CD4-positive, alpha-beta T cell treated with Interleukin-6 at 100 ng/mL for 8 hours (primary cell): ENCODE measurements at regions not wholly inside any gene's neighbourhood (a gene's known extent, or its start where the extent isn't known, plus 50 kb on each side); places are given as distances from the start of the nearest gene placed in this dataset.
"Not testable (repeated sequence)": the region's sequence is repeated elsewhere in the genome, so short reads cannot be mapped to it uniquely, and the experiment has no call there.

Experiments
- DNase-seq: peaks from one replicate; pipeline ENCODE4 v3.0.0-alpha.2; 2020; ENCODE audit warnings: mixed read lengths, low spot score

DNA sequence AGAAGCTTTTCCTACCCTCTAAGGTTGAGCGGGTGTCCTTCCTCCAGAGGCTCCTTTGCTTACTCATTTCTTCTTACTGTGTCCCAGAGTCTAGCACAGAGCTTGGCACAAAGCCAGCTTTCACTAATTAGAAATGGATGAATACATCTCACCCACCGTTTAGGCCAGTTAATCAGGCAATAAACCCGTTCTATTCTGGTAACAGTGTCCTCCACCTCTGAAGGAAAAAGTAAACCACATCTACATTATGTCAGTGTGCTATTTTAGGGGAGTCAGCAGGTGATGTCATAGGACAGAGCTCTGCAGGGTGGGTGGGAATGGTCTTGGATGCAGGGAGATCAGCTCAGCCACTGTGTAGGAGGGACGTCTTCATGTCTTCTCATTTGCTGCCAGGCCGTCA lies 109.2 kb downstream of the OSTF1 start:
- no peak for DNase-seq

GRCh38 chr9:75198436-75198835 lies 110.1 kb downstream of the OSTF1 start:
- no peak for DNase-seq

- DNase-seq: peak; percentile 25
These were observed 112.7 kb downstream of the OSTF1 start for GRCh38 chr9:75200892-75201470.

- no peak for DNase-seq
These were observed 113.3 kb downstream of the OSTF1 start for GRCh38 chr9:75201480-75202209.

GRCh38 chr9:75207997-75208396 lies 119.7 kb downstream of the OSTF1 start:
- DNase-seq: not testable (repeated sequence)

DNA sequence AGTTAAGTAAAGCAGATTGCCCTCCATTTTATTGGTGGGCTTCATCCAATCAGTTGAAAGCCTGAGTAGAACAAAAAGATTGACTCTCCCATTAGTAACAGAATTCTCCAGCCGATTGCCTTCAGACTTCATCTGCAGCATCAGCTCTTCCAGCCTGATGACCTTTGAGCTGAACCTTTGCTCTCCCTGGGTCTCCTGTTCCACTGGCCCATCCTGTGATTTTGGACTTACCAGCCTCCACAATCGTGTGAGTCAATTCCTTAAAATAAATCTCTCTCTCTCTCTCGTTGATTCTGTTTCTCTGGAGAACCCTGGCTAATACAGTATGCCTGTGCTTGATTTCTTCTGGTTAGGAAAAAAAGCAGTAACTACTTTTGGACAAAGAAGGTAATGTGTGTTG lies 121.9 kb downstream of the OSTF1 start:
- DNase-seq: no peak

- DNase-seq: no peak
These were observed 125.5 kb downstream of the OSTF1 start for GRCh38 chr9:75213765-75214164.

DNA sequence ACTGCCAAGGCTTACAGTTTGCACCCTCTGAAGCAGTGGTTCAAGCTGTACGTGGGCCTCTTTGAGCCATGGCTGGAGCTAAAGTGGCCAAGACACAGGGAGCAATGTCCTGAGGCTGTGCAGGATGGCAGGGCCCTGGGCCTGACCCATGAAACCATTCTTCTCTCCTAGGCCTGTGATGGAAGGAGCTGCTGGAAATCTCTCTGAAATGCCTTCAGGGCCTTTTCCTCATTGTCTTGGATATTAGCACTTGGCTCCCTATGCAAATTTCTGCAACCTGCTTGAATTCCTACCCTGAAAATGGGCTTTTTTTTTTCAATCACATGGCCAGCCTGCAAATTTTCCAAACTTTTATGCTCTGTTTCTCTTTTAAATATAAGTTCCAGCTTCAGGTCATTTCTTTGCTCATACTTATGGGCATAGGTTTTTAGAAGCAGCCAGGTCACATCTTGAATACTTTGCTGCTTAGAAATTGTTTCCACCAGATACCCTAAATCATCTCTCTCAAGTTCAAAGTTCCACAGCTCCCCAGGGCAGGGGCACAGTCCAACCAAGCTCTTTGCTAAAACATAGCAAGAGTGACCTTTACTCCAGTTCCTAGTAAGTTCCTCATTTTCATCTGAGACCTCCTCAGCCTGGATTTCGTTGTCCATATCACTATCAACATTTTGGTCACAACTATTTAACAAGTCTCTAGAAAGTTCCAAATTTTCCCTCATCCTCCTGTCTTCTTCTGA lies 138.3 kb downstream of the OSTF1 start:
- no peak for DNase-seq

GRCh38 chr9:75228893-75229292 lies 140.6 kb downstream of the OSTF1 start:
- DNase-seq: no peak

DNA sequence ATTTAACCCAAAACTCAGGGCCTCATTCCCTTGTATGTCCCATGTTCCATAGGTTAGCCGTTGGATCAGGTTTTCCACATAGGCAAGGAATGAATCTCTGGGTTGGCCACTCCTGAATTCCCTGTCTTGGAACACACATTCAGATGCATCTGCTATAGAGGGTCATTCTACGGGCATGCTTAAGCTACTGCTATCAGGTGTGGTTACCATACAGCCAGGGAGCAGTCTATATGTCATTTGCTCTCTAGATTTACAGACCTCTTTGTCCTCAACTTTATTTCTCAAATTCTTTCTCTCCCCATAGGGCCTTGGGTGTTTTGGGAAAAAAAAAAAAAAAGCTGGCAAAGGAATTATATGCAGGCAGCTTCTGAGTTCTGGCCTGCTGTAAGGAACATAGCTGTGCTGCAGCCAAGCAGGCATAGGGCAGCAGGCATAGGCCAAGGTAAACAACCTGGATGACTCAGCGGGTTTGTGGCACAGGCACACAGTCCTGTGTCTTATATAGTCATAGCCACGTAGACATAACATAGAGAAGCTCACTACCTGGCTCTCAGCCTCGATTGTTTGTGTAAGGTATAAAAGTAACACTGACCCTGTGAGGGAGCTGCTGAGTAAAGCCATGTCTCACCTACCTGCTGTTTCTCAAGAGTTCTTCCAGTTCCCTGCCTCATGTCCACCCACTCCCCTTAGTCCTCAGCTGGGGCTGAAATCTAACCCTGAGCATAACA lies 141.5 kb downstream of the OSTF1 start:
- no peak for DNase-seq

GRCh38 chr9:75230469-75230868 lies 142.2 kb downstream of the OSTF1 start:
- no peak for DNase-seq

- DNase-seq: no peak
These were observed 142.9 kb downstream of the OSTF1 start for GRCh38 chr9:75231167-75231566.

- no peak for DNase-seq
These were observed 144.7 kb downstream of the OSTF1 start for GRCh38 chr9:75233011-75233410.

GRCh38 chr9:75235632-75236031 lies 147.3 kb downstream of the OSTF1 start:
- no peak for DNase-seq

DNA sequence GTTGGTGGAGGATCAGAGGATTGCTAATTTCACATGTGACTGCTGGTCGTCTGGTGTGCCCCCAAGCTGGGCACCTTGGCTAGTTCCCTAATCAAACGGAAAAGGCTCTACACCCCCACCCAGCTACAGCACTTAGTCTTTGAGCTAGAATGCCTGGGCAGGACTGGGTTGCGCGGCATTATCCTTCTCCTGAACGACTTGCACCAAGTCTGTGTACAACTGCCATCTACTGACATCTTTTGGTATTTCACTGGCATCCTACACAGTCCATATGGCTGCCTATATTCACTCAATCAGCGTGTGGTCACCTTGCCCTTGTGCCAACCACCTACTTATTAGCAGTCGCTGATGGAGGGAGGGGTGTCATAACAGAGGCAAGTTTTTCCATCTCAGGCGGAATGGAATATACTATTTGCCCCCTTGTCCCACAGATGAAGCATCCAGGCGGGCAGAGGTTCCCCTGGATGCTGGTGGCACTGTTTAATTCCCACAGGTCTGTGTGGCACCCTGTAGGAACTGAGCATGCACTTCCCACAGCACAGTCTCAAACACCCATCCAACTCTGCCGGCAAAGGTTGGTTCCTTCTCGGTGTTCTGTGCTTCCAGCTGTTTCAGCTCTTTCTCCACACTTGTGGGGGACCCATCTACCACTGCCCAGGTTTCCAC lies 150.1 kb downstream of the OSTF1 start:
- DNase-seq: peak; percentile 58

- DNase-seq: no peak
These were observed 150.9 kb downstream of the OSTF1 start for GRCh38 chr9:75239176-75239575.

- DNase-seq: no peak
These were observed 154.1 kb downstream of the OSTF1 start for GRCh38 chr9:75242426-75242825.

- DNase-seq: no peak
These were observed 158.6 kb downstream of the OSTF1 start for GRCh38 chr9:75246949-75247348.

- DNase-seq: peak; percentile 38
These were observed 177.2 kb downstream of the OSTF1 start for GRCh38 chr9:75265525-75265972.

DNA sequence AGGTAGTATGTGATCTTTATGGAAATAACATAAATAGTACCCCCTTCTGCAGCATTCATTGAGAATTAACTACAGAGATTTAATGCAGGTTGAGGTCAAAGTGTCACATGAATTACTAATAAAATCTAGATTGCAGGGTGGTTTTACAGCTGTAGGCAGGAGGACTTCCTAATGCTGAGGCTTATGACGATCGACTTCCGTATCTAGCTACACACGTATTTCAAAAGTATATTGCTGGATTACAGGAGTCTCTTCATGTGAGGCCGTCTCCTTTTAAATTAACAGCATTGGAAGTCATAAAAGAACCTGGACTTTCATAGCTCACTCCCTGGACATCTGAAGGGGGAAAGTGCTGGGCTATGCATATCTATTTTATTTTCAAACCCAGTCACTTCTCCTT lies 180.9 kb downstream of the OSTF1 start:
- no peak for DNase-seq

DNA sequence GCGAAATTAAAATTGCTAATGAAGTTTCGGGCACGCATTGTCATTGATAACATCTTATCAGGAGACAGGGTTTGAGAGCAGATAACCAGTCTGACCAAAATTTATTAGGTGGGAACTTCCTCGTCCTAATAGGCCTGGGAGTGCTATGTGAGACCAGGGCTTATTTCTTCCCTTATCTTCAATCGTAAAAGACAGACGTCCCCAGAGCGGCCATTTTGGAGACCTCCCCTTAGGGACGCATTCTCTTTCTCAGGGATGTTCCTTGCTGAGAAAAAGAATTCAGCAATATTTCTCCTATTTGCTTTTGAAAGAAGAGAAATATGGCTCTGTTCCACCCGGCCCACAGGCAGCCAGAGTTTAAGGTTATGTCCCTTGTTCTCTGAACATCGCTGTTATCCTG lies 184.7 kb downstream of the OSTF1 start:
- DNase-seq: not testable (repeated sequence)

- no peak for DNase-seq
These were observed 186.5 kb downstream of the OSTF1 start for GRCh38 chr9:75274781-75275180.
